ENCODE measurements at regions not wholly inside any gene's neighbourhood (a gene's known extent, or its start where the extent isn't known, plus 50 kb on each side); places are given as distances from the start of the nearest gene placed in this dataset.
"Not testable (repeated sequence)": the region's sequence is repeated elsewhere in the genome, so short reads cannot be mapped to it uniquely, and the experiment has no call there.

DNA sequence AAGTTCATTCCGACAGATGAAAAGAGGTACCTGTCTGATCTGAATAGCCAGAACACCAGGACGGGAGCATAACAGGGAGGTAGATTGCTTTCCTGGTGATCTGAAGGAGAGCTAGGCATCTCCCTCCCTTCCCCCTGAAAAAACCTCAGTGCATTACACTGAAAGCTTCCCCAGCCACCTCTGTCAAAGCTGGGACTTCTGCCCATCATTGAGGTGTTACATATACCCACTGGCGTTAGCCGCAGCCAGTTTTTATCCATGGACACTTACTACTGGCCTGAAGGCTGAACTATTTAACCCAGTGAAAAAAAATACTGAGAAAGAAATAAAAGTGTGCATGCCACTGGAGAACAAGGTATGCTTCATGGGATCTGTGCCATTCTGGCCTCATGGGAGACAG lies 568.3 kb upstream of the ADAMTS5 start:
- no peak for DNase-seq (ENCODE audit: low read depth in 2 of 2)

DNA sequence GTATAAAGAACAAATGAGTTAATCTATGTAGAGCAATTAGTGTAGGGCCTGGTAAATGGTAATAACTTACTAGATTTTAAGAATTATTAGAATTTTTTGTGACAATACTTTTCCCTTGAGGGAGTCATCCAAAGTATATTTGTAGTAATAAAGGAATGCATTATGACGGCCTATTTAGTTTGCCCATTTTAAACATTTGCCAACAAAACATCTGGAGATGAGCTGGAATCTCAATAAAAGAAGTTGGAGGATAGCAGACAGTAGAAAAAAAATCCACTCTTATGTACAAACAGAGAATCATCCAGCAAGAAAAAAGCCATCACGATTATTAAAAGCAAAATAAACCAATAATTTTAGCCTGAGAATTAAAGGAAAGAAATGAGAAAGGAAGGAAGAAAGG lies 567.3 kb upstream of the ADAMTS5 start:
- DNase-seq (ENCODE audit: low read depth in 2 of 2) = no peak

DNA sequence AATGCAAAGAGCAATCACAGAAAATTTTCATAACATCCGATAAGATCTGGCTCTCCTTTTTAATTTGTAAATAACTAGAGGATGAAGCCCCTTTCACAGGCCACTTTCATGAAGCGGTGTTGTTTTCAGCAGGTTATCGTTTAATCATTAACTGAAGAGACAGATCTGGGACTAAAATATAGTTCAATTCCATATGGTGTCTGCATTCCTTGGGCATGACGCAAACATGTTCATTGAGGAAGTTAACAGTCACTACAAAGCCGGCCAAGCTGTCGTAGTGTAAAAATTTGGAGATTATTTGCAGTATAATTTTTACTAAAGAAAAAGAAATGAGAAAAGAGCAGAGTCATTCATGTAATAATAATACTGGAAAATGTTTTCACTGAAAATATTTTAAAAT lies 565.2 kb upstream of the ADAMTS5 start:
- DNase-seq (ENCODE audit: low read depth in 2 of 2) = no peak

DNA sequence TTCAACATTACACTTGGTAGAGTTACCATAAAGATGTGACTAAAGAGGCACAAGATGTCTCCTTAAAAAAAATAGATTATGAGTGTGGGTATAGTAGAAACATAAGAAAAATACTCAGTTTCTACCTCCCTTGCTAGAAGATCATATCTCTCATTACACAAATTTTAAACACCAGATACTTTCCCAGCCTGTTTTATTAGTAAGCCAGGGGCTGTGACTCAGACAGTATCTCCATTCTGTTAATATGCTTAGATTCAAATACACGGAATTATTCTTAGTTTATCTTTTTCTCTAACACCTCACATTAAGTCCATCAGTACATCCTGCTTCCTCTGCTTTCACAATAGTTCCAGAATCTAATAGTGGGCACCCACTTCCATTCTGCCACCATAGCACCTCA lies 561.8 kb upstream of the ADAMTS5 start:
- no peak for DNase-seq (ENCODE audit: low read depth in 2 of 2)

DNA sequence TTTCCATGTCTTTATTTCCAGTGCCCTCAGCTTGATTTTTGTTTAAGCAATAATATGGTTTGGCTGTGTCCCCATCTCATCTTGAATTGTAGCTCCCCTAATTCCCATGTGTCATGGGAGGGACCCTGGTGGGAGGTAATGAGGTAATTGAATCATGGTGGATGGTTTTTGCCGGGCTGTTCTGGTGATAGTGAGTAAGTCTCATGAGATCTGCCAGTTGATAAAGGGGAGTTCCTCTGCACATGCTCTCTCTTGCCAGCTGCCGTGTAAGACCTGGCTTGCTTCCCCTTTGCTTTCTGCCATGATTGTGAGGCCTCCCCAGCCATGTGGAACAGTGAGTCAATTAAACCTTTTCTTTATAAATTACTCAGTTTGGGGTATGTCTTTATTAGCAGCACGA lies 559.6 kb upstream of the ADAMTS5 start:
- DNase-seq (ENCODE audit: low read depth in 2 of 2) = no peak

DNA sequence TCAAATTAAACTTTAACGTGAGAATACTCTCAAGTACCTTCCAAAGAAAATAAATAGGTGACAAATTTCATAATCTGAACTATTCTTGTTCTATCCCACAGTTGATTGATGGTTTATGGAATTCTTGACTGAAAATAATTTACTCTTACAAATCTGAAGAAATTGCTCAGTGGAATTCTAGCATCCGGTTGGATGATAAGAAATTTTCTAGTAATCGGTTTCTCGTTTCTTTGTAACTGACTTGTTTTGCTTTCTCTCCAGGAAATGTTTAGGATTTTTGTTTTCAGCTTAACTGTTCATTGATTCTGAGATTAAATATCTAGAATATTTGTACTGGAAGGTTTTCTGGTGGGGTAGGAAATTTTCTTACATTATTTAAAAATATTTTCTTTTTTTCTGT lies 558.9 kb upstream of the ADAMTS5 start:
- no peak for DNase-seq (ENCODE audit: low read depth in 2 of 2)

DNA sequence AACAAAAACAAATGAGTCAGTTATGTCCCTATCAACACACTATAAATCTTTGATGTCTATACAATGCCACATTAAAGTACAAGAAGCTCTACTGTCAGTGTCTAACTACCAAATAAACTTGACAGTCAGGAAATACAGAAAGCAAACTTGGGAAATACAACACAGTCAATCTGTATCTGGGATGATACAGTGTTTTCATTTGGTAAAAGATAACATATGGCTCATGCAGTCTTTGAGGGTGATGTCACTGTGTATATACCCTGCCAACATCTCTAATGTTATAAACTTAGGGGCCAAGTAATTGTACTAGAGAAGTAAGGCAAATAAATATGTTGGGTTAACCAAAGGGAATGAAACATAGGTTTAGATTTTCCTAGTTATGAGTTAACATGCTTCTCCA lies 552.5 kb upstream of the ADAMTS5 start:
- peak in 1 of 2 donors; percentile 1 for DNase-seq (ENCODE audit: low read depth in 2 of 2)

DNA sequence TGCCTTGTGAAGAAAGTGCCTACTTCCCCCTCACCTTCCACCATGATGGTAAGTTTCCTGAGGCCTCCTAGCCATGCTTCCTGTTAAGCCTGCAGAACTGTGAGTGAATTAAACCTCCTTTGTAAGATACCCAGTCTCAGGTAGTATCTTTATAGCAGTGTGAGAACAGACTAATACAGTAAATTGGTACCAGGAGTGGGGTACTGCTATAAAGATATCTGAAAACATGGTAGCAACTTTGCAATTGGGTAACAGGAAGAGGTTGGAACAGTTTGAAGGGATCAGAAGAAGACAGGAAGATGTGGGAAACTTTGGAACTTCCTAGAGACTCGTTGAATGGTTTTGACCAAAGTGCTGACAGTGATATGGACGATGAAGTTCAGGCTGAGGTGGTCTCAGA lies 550.3 kb upstream of the ADAMTS5 start:
- DNase-seq (ENCODE audit: low read depth in 2 of 2) = not testable (repeated sequence)

DNA sequence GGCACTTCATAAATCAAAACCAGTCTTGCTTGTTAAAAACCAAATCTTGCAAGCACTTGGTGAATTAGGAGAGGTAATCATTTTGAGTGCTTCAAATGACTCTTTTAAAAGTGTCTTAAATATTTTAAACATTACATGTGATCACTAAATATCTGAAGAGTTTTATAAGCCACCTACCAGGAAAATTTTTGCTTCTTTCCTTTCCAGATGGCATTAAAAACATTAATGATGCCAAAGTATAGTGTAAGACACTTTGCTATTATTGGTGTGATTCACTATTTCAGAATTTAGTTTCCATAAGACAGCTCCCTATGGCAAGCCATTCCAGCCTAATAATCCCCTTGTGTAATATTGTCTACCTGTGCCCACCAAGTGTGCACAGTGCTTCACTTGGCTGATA lies 548.8 kb upstream of the ADAMTS5 start:
- DNase-seq (ENCODE audit: low read depth in 2 of 2) = no peak

DNA sequence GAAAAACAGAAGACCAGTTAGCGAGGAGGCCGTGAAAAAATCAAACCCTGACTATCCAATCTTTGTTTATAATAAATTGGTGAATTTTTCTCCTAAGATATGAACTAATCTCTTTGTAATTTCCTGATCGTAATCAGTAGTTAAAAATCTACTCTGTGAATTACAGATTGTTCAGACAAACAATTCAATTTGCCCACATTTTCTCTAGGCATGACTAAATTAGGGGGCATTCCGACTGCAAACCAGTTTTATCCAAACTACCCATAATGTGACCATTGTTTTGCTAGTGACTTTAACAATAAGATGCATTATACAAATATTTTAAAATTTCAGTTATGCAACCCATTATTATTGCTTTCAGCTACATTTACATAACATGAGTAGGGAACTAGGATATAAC lies 546.9 kb upstream of the ADAMTS5 start:
- DNase-seq (ENCODE audit: low read depth in 2 of 2) = no peak

DNA sequence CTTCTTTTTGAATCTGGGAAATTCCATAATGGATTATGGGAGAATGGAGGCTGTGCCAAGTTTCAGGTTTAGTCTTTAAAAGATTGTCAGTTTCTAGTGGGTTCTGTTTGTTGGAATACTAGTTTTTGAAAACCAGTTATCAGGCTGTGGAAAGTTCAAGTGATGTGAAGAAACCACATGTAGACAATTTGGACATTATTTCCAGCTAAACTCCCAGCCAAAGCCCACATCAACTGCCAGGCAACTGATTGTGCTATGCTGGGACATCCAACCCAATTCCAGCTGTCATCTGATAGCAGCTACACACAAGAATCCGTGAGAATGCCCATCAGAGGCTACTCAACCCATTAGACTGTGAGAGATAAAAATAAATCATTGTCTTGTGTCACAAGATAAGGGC lies 546.1 kb upstream of the ADAMTS5 start:
- no peak for DNase-seq (ENCODE audit: low read depth in 2 of 2)

DNA sequence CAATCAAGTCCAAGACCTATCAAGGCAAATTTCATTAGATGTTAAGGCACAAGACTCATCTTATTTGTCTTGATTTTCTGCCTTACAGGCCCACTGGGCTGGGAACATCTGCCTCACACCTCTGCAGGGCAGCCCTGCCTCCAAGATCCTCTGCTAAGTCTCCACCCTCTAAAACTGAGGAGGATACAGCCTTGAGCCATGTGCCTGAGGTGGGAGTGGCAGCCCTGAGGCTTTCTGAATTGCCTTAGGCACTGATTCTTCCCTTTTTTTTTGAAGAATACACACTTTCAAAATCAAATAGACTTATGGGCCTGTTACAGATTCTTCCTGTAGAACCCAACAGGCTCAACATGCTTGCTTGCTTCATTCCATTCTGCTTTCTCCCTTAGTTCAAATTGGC lies 544.3 kb upstream of the ADAMTS5 start:
- no peak for DNase-seq (ENCODE audit: low read depth in 2 of 2)

DNA sequence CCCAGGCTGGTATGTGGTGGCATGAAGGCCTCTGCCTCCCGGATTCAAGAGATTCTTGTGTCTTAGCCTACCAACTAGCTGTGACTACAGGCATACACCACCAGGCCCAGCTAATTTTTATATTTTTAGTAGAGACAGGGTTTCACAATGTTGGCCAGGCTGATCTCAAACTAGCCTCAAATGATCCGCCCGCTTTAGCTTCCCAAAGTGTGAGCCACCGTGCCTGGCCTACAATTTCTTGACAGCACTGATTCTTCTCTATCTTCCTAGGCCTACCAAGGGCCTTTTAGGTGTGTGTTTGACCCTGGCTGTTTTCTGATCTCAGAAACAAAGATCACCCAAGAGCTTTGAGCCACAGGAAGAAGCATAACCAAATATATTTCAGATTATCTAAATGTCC lies 540.8 kb upstream of the ADAMTS5 start:
- no peak for DNase-seq (ENCODE audit: low read depth in 2 of 2)

DNA sequence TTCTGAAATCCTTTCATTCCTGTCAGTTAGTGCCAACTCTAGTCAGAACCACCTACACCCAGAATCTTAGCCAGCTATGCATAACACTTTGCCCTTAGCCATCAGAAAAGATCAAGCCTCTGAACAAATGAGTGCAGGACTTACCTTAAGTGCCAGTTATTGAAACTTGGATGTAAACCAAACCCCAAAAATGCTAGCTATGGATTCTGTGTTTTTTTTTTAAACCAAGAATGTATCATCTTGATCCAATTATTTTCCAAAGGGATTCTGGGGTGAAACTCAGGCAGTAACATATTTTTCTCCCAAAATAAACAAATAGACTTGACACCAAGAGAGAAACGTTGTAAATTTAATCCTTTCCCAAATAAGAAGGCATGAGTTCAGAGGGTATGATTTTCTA lies 538.6 kb upstream of the ADAMTS5 start:
- no peak for DNase-seq (ENCODE audit: low read depth in 2 of 2)

DNA sequence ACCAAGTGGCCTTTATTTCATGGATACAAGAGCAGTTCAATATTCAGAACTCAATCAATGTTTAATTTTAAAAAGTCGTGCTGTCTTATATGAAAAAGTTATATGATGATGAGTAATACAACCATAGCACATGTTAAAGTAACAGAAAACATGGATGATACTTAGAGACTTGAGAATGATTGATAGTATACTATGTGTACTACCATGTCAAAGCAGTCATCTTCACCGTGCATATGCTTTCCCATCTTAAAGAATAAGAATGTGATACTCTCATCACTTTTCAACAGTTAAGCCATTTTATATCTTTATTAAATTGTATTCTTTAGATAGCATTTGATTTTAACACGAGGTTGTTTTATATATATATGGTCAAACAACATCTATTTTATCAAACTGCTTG lies 535.9 kb upstream of the ADAMTS5 start:
- DNase-seq (ENCODE audit: low read depth in 2 of 2) = no peak

DNA sequence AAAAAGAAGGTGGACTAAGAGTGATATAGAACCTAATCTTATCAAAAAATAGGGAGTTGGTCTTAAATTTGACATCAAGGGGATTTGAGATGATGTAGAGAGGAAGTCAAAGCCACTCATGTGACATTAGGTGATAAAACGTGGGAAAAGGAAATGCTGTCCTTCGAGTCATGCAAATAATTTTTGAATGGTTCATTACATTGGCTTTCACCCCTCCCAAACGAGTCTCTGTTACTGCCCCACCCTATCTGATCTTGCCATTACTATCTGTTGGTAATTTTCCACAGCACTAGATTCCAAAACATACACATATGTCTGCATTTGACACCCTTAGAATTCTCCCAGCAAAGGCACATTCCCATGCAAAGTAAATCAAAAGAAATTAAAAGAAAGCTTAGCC lies 531.1 kb upstream of the ADAMTS5 start:
- no peak for DNase-seq (ENCODE audit: low read depth in 2 of 2)

DNA sequence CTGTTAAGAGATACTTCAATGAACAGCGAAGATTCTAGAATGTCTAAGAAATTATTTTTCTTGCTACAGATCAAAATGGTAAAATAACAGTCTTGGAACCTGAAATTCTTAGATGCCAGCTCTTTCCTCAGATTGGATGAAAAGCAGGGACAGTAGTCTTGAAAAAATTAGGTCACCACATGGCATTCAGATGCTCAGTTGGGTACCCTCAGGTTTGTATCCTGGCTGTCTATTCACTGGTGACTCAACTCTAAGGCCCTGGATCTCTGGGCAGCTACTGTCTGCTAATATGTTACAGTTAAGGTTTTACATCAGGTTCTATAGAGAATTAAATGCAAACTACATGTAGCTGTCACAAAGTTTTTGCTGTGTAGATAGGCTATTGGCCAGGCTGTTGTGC lies 528.9 kb upstream of the ADAMTS5 start:
- DNase-seq (ENCODE audit: low read depth in 2 of 2) = no peak

DNA sequence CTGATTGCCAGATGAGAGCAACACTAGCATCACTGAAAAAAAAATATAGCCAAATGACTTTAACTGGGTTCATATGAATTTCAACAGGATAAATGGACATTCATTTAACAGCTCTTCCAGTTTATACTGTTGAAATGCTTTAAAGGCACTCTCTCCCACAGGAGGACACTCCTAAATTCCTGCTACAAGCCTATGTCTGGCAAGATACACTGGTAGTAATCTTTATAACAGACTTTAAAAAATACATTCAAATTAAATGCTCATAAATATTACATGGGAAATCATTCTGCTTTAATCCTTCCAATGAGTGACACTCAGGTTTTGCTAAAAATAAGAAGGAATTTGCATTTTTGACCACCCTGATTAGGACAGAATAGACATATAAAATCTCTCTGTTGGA lies 526.7 kb upstream of the ADAMTS5 start:
- DNase-seq (ENCODE audit: low read depth in 2 of 2) = no peak

DNA sequence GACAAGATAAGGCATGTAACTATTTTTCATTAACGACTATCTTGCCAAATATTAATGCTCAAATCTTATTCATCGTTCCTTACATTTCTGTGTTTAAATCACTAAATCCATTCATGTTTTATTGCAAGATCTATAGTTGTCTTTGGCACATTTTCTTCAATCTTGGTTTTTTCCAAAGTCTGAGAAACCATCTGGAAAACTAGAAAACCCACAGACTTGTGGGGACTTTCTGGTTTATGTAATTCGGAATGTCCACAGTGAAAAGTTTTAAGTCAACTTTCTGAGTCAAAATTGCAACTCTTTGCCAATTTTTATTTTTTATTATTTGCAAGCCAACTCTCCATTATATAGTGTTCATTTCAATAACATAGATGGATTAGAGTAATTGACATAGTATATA lies 520.8 kb upstream of the ADAMTS5 start:
- DNase-seq (ENCODE audit: low read depth in 2 of 2) = no peak

DNA sequence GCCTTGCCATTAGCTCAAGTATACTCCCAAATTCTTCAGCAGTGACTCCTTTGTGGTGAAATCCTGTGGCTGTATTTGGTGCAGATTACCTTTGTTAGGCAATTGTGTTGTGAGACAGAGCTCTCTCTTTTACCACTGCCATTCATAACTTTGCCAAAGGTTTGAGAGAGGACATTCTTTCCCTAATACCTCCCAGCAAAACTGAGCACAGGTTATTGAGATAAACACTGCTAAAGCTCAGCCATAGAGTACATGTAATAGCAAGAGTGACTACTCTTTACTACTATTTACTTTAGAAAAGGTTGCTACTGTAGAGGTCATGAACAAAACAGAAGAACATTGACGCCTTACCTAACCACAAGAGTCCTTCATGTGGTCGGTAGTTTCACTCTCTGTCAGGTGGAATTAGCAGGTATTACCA lies 514.0 kb upstream of the ADAMTS5 start:
- DNase-seq (ENCODE audit: low read depth in 2 of 2) = no peak

DNA sequence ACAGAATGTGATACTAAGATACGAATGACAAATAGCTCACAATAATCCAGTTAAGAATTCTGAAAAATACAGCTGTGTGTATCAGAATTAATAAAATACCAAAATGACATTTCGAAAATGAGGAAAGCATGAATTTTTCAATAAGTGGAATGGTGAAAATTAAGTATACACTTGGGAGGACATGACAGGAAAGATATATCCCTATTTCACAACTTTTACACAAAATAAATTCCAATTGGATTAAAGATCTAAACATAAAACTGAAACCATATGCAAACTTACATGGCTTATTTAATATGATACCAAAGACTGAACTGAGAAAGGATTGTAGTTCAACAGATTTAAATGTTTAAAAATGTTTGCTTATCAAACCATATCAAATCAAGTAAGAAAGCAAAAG lies 510.4 kb upstream of the ADAMTS5 start:
- DNase-seq (ENCODE audit: low read depth in 2 of 2) = no peak

DNA sequence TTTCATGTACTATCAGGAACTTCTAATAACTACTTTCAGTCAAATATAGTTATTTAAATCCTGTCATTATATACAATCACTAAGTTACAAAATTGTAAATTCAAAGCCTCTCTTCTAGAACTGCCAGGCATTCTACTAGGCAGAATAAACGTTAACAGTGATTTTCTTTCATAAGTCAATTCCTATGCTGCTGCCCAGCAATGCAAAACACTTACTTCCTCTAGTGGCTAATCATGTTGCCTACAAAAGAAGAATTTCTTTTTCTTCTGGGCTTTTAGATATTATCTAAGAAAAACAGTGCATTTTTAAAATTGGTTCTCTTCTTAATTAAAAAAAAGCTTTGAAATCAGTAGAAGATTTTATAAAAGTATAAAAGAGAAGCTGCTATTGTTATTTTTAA lies 509.8 kb upstream of the ADAMTS5 start:
- DNase-seq (ENCODE audit: low read depth in 2 of 2) = no peak

DNA sequence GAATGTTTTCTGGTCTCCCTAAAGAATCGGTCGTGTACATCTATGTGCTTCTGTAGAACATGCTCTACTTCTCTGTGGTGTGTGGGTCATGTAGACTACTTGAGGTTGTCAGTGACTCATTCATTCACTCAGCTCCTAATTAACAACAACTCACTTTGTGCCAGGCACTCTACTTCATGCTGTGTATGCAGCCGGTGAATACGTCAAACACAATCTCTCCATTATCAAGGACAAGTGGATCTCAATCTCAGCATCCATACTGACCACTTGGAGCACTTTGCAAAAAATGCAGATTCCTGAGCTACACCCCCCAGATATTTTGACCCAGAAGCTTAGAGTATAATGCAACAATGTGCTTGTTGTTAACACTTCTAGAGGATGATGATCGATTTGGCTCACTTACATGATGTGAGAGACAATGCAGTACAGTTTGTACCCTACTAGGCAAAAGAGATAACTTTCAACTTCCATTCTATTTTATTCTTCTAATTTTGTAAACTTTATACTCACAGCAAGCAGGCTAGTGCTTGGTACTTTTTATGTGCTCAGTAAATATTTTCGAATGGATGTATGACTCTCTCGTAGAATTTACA lies 508.6 kb upstream of the ADAMTS5 start:
- no peak for DNase-seq (ENCODE audit: low read depth in 2 of 2)

DNA sequence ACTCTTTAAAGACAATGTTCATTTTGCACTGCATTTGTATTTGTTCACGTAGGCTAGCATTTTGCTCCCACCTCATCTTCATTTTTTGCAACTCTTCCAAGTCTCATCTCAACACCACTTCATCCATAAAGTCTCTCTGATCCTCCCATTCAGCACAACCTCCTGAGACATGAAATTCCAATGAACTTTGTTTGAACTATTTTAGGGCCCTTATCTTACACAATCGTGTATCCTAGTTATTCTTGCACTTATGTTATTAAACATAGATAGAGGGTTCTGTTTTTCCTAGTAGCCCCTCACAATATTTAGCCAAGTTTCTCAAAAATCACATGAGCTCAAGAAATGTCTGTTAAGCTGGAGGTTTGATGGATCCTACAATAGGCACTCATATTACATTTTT lies 500.5 kb upstream of the ADAMTS5 start:
- DNase-seq (ENCODE audit: low read depth in 2 of 2) = no peak

DNA sequence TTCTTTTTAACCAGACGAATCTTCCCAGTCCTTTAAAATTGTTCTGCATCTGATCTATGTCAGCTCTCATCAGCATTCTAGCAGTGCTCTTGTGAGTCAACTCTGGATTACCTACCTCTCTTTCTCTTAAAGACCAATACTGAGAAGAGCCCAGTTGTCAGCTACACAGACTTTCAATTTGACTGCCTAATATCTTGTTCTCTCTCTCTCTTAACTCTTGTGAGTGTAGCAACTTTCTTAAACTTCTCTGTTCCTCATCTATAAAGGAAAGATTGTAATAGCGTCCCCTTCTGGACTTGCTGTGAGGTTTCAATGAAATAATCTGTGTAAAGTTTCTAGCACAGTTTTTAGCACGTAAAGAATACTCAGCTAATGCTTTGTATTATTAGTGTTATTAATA lies 499.3 kb upstream of the ADAMTS5 start:
- DNase-seq (ENCODE audit: low read depth in 2 of 2) = no peak

All from dermis microvascular lymphatic vessel endothelial cell (primary cell).